ENCODE measurements at regions not wholly inside any gene's neighbourhood (a gene's known extent, or its start where the extent isn't known, plus 50 kb on each side); places are given as distances from the start of the nearest gene placed in this dataset.
A peak's percentile ranks its signal among the peaks of the same experiment; 100 is the strongest.
"Not testable (repeated sequence)": the region's sequence is repeated elsewhere in the genome, so short reads cannot be mapped to it uniquely, and the experiment has no call there.

DNA sequence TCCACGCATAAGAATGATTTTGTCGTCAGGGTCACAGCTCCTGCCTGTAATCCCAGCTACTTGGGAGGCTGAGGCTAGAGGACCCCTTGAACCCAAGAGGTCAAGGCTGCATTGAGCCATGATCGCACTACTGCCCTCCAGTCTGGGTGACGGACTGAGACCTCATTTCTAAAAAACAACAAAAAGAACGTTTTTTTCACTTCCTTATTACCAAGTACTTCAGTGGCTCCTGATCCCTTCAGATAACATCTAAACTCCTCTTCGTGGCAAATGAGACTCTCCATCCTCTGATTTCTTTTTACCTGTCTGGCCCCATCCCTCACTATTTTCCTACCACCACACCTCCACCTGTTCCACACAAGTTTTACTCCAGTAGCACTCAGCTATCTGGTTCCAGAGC, 105.4 kb upstream of the TLK1 start:
- no peak for DNase-seq

DNA sequence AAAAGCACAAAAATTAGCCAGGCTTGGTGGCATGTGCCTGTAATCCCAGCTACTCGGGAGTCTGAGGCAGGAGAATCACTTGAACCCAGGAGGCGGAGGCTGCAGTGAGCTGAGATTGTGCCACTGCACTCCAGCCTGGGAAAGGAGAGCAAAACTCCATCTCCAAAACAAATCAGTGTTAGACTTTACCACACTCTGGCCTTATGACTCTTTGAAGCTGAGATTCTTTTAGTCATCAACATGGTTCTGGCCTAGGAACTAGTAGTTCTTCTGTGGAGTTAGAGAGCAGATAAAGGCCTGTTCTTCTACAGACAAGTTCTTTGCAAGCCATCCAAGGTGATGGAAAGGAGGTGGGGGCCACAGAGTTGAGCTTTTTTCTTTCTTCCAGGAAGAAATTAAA, 100.8 kb upstream of the TLK1 start:
- DNase-seq: not testable (repeated sequence)

DNA sequence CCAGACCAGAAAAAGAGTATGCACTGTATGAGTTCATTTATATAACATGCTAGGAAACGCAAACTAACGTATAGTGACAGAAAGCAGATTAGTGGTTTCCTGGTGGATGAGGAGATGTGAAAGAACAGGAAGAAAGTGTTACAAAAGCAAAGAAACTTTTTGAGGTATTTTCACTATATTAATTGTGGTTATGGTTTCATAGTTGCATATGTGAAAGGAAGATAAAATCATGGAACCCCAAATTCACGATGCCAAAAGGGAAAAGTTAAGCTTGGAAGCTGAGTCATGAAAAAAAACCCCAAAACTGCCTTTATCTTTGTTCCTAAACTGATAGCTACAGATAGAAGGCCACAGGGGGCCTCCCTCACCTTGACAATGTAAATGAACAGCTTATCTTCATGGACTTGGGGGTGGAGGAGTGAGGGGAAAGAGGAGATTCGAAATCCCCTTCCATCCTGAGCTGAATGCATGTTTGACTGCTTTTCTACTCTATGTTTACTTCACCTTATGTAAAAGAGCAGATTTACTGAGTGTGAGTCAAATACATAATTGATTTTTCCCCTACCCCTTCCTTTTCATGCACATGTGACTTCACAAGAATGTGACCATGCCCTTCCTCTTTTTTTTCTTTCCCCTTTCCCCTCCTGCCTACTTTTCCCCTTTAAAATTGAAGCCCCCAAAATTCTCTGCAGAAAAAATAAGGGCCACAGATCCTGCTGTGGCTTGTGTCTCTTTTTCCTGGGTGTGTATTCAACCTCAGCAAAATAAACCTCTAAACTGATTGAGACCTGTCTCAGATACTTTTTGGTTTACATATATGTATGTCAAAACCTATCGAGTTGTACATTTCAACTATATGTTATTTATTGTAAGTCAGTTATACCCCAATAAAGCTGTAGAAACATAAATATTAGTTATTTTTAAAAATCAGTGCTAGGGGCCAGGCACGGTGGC, 100.1 kb upstream of the TLK1 start:
- DNase-seq: peak; percentile 14 to 23

DNA sequence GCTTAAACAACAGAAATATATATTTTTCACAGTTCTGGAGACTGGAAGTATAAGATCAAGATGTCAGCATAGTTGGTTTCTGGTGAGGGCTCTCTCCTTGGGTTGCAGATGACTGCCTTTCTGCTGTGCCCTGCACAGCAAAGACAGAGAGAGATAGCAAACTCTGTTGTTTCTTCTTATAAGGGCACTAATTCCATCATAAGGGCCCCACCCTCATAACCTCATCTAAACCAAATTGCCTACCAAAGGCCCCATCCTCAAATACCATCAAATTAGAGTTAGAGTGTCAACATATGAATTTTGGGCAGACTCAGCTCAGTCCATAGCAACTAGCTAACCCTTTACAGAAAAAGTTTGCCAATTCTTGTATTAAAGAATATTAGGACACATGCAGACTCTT, 94.0 kb upstream of the TLK1 start:
- DNase-seq: no peak

DNA sequence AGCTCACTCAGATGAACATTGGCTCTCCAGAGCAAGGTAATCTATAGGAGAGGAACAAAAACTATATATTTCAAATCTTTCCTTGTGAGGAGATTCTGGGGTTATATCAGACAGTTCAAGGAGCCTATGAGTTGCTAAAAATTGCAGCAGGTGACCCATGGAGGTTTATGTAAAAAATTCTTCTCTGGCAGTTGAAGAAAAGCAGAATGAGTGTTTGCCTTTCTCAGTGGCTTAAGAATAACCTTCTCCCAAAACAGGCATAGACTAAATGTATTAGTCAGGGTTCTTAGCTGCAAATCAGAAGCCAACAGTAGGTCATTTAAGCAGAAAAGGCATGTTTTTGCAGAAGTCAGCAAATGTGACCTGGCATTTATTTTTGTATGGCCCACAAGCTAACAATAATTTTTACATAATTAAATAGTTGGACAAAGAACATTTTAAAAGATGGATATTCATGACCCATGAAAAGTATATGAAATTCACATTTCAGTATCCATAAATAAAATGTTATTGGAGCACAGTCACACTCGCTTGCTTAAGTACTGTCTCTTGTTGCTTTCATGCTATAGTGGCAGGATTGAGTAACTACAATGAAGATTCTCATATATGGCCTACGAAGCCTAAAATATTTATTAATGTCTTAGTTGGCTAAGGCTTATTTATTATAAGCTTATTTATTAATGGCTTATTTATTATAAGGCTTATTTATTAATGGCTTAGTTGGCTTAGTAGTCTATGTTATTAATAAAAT, 93.4 kb upstream of the TLK1 start:
- no peak for DNase-seq

DNA sequence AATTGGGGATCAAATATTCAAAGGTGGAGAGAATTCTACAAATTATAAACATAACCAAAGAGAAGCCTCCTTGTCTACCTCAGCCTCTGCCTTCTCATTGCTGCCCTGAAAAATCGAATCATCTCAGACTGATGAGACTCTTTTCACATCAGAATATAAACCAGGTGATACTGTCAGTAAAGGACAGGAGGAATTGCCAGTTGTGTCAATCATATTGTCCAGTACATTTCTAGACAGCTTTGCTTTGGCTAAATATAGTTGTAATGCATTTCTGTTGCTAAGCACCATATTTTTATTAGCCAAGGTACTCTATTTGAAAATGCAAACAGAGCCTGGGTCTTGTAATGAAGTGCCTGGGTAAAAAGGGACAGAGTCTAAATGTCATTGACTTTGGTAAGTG, 92.6 kb upstream of the TLK1 start:
- DNase-seq: no peak

DNA sequence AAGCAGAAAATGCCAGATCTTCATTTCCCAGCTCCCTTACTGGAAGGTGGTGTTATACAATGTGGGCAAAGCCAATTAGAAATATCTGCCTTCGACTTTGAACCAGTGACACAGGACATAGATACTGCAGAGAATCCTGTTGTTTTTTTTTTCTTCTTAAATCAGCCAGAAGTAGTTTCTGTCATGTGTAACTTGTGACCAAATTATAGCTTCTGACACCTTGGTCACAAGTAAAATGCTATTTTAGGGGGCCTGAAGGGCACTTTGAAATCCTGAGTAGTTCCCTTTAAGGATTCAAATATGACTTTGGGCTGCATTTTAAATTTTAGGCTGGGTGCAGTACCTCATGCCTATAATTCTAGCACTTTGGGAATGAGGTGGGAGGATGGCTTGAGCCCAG, 89.0 kb upstream of the TLK1 start:
- no peak for DNase-seq

DNA sequence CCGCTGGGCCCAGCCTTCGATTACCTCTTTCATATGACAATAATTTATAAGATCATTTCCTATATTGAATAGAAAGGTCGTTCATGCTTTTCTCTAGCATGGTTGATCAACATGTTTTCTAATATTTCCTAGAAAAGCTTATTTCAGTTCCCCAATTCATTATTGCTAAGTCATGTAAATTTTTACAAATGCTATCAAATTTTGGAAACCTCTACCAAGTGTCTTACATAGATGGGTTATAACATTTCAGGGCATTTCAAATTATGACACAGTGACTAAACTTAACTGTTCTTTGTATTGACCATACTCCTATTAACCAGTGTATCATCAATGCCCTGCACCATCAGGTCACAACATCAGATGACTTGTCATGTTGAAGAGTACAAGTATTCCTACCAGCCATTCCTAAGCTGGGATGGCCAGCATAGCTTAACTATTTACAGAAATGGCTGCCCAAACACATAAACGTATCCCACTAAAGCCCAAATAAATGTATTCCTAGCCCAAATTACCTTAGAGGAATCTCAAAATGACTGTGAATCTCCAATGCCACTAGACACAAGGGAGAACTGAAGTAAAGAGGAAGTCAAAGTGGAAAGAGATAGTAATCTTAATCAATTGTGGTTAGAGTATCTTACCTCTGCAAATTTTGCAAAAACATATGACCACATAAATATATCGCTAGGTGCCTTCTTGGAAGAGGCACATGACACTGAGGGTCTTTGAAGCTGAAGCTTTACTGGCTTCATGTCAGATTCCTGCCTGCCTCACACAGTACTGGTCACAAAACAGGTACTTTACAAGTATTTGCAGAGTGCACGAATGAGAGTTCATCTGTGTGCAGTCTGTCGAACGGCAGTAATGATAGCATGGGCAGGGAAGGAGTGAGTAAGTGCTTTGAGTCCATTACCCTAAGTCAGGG, 87.3 kb upstream of the TLK1 start:
- DNase-seq: no peak

DNA sequence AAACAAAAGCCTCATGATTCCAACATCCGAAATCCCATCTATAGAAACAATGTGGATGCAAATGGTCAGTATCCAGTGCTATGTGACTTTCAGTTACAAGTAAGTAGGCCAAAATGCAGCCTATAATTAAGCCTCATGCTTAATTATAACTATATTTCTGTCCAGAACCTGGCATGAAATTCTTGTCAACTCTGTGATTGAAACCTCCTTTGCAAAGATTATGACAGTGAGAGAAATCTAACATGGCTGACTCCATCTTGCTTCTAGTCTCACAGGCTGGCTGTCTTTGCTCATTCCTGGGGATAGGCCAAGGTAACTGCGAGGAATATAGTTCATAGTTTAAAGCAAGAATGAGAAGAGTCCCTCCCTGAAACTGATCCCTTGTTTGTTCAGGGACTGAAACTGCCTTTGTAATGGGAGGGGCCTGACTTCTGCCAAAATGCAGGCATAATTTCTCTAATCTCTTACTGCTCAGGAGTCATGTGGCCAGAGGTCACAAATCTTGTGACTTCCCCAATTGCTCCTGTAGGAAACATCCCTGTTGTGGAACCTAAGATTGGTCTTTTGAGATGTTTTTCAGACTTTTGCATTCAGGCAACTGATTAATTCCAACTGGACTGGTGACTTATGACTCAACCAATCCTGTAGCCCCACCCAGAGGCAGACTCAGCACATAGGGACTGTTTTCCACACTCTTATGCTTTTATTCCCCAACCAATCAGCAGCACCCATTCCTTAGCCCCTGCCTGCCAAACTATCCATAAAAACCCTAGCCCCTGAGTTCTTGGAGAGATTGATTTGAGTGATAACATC, 84.5 kb upstream of the TLK1 start:
- no peak for DNase-seq

DNA sequence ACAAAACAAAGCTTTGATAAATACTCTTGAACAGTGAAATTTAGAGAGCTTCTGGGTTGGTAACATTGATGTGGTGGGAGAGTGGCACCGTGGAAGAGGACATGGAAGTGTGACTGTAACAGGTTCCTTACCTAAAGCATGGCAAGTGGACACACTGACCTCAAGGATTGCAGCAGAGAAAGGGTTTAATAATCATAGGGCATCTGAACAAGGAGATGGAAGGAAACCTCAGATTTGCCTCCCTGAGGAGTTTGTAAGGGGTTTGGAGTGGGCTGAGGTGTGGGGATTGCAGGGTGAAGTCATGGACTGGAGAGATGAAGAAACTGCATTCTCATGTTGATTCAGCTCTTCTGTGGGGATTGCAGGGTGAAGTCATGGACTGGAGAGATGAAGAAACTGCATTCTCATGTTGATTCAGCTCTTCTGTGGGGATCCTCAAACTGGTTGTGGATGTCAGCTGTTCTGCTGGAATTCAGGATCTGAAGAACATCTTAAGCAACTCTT, 83.8 kb upstream of the TLK1 start:
- DNase-seq: no peak

DNA sequence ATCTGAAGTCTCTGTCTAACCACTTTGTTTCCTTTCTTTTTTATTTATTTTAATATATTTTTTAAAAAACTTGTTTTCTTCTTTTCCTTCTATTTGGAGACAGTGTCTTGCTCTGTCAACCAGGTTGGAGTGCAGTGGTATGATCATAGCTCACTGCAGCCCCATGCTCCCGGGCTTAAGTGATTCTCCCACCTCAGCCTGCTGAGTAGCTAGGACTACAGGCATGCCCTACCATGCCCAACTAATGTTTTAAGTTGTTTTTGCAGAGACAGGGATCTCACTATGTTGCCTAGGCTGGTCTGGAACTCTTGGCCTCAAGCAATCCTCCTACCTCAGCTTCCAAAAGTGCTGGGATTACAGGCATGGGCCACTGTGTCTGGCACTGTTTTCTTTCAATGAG, 81.1 kb upstream of the TLK1 start:
- no peak for DNase-seq

DNA sequence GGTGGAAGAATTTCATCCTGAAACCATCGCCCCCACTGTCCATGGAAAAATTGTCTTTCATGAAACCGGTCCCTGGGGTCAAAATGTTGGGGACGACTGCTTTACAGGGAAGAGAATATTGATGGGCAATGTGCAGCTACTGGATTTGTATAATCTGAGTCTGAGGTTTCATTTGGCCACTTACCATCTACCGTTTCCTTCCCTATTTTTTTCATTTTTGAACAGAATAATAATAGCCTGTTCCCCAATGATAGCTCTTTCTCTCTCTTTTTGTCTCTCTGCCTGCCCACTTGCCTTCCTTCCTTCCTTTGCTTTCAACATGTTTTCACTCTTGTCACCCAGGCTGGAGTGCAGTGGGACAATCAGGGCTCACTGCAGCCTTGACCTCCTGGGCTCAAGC, 78.3 kb upstream of the TLK1 start:
- no peak for DNase-seq

DNA sequence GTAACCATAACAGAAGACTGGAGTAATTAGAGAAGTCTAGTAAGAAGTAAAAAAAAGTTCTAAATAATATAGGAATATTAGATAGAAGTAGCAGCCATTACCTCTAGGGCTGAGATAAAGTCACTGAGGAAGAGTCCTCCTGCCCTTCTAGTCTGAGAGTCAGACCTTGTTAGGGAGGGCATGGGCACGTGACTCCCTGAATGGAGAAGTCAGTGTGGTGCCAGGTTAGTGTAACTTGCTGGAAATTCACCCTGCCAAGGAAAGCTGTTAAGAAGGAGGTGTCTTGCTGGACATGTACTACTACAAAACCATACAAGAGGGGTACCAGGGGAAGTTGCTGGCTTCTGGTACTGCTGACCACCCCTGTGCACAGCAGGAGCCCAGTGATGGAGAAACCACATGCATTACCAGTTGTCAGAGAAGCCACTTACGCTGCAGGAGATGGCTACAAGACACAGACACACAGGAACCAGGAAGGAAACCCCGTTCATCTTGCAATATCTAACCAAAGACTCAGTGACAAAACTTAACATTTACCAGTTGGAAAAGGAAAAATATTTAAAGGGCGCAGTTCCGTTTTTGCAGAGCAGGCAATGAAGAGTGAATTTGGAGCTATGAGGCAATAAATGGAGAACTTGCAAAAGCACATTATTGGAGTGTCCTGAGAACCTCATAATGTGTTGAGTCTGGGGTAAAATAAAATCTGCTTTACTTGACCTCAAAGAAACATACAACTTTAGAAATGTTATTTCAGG, 77.2 kb upstream of the TLK1 start:
- DNase-seq: no peak

DNA sequence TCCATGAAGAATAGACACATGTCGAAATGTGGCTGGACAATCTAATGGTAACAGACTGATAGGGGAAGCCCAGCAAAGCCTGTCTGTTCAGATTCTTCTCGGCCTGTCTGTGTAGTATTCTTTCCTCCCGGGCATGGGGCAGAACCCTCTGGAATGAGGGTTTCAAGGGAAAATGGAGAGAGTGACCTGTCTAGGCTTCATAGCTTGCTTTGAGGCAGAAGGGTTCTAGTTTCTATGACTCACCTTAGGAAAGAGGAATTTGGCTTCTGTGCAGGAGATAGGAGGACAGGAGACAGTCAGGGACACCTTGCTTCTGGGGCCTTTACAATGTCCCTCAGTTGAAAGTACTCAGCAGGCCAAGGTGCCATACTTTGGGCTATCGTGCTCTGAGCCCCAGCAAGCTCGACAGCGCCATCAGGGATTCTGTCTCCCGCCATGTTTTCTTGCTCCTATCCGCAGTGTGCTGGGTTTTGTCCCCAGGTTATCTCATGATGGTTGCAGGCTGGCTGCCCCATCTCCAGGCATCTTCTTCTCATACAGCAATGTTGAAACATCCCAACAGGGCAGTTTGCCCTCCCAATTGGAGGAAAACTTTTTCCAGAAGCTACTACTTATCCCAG, 74.7 kb upstream of the TLK1 start:
- DNase-seq: no peak

DNA sequence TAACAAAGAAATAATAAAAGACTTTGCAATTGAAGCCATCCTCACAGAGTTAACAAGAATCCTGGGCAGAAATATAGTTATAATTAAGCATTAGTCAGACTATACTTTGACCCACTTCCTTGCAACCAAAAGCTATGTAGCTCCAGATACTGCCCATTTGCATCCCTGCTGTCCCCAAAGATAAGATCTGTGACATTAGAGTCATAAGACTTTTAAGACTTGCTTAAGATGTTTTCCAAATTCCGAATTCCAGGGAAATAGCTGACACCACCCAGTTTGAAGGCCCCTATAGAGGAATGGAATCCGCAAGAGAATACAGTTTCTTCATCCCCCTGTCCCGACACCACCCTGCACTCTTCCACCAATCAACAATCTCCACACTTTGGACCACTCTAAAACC, 69.5 kb upstream of the TLK1 start:
- no peak for DNase-seq

DNA sequence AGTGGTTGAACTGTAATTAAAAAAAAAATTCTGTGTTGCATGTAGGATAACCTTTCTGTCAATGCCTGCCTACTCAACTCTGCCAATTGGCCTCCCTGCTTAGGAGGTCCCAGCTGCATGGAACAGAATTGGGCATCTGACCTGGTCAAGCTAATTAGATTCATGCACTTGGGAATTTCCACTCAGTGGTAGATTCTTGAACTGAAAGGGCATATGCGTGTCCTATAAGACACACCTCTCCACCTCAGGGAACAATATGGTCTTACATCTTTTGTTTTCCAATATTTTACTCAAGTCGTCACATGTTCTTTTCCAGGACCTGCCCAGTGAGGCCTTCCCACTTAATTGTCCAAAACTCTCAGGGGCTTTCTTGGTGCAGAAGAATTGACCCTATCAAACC, 68.1 kb upstream of the TLK1 start:
- no peak for DNase-seq

DNA sequence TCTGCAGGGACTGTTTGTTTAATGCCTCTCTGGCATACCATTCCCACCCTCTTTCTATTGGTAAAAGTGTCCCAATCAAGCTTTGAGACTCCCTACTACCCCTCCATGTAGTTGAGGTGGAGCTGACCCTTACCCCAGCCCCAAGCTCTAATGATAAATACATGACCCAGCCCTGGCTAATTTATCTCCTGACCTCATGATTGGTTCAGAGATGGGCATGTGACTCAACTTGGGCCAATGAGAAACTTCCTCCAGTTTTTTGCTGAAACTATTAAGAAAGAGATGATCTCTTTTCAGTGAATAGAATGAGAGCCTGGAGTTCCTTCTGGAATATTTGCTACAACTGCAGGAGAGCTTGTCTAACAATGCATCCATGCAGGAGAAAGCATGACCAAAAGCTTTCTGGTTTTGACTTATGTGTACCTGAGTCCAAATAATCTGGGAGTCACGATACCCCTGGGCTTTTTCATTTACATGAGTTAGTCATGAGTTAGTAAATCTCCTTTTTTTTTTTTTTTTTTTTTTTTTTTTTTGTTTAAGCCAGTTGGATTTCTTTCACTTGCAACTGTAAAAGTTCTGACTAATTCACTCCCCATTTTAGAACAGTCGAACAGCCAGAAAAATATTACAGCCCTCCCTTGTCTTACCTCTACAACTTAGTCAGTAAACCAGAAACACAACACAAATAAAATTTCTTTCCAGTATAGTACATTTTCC, 66.5 kb upstream of the TLK1 start:
- DNase-seq: no peak

DNA sequence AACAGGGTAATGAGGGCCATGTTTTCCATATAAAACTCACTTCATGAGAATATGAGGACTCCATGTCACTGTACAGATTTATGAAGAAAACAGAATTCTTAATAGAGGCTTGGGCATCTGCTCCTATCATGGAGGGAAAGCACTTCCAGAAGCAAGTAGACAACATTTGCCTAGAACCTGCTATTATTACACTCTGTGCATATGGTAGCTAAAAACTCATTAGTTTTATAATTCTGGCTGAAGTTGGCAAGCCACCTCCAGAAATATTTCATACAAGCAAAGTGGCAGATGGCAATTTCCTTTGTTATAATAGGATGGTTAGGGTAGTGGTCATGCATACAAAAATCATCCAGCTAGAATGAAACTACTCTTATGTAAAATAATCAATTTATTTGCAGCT, 65.8 kb upstream of the TLK1 start:
- DNase-seq: no peak

DNA sequence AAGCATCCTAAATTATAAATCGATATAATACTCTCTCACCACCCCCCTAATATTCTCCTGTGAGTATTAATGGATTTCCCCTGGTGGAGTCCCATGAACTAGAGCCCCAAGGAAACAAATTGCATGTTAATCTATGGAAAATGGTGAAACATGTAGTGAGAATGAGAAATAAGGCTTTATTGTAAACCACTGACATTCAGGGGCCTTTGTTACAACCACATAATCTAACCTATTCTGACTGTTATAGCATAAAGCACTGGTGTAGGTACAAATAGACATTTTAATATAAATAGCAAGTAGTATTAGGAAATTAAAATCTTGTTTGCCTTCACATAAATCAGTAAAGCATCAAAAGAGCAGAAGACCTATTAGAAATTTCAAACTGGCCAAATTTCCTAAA, 65.3 kb upstream of the TLK1 start:
- no peak for DNase-seq

DNA sequence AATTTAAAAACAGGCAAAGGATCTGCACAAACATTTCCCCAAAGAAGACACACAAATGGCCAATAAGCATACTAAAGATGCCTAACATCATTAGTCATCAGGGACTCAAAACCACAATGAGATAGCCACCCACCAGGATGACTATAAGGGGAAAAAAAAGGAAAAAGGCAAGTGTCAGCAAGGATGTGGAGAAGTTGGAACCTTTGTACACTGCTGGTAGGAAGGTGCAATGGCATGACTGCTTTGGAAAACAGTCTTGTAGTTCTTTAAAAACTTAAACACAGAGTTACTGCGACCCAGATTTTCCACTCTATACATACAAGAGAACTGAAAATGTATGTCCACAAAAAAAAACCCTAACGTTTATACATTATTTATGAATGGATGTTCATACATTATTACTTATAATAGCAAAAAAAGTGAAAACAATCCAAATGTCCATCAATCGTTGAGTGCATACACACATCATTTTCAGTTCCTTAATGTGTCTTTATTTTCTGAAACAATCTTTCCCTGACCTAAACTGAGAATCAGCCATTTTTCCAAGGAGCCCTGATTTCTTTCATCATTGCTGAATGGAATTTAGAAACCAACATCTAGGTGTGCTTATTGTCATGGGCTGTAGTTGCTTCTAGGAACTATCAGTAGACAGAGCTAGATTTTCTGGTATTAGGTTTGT, 64.7 kb upstream of the TLK1 start:
- no peak for DNase-seq

Measured in stimulated activated CD4-positive, alpha-beta T cell treated with anti-CD3 and anti-CD28 coated beads, Interleukin-2, amount 100 ng/mL, for 48 hours (primary cell).